ENCODE measurements at regions not wholly inside any gene's neighbourhood (a gene's known extent, or its start where the extent isn't known, plus 50 kb on each side); places are given as distances from the start of the nearest gene placed in this dataset.

DNA sequence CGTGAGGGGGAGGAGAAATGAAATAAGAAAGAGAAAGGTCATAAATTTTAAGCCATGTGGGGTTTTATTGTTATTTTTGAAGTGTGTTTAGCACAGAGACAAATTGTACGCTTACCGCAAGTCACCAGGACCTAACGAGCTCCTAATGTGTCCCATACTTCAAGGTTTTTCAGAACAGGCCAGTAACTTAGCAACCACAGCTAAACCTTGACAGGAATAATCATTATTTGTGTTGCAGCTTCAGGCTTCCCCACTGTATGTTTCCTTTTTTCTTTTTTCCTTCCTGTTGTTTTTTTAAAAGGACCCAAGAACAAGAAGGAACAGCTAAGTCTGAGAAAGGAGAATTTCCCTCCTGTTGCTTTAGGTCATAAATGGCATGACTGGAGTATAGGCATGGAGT lies 160.8 kb downstream of the TUSC7 start:
- TF ChIP-seq FOXM1 (IDR thresholded peaks at IDR 0.05; ENCODE audit: borderline replicate concordance): no peak
- no peak for TF ChIP-seq FOXA1 (IDR thresholded peaks at IDR 0.05)
- no peak for TF ChIP-seq TARDBP (IDR thresholded peaks at IDR 0.05)
- TF ChIP-seq SUZ12 (IDR thresholded peaks at IDR 0.05): no peak
- TF ChIP-seq BHLHE40 (IDR thresholded peaks at IDR 0.05; ENCODE audit: borderline replicate concordance): no peak
- TF ChIP-seq, protein P1, sequence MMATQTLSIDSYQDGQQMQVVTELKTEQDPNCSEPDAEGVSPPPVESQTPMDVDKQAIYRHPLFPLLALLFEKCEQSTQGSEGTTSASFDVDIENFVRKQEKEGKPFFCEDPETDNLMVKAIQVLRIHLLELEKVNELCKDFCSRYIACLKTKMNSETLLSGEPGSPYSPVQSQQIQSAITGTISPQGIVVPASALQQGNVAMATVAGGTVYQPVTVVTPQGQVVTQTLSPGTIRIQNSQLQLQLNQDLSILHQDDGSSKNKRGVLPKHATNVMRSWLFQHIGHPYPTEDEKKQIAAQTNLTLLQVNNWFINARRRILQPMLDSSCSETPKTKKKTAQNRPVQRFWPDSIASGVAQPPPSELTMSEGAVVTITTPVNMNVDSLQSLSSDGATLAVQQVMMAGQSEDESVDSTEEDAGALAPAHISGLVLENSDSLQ (IDR thresholded peaks at IDR 0.05): no peak
